ENCODE measurements at regions not wholly inside any gene's neighbourhood (a gene's known extent, or its start where the extent isn't known, plus 50 kb on each side); places are given as distances from the start of the nearest gene placed in this dataset.

GRCh38 chr7:130965515-130965914 is 231.5 kb upstream of the KLF14 start:
- TF ChIP-seq CTCF (IDR thresholded peaks at IDR 0.05; ENCODE audit: extremely low read depth in 1 of 2, insufficient read depth in 1 of 2, low read depth in 1 of 2, low read length in 2 of 2) (no peak), POLR2A (IDR thresholded peaks at IDR 0.05; ENCODE audit: low read depth, low read length) (no peak), JUN (IDR thresholded peaks at IDR 0.05; ENCODE audit: borderline replicate concordance, insufficient read depth, insufficient read length, low read depth) (no peak), EZH2 (IDR thresholded peaks at IDR 0.05; ENCODE audit: borderline replicate concordance, low read depth, low read length, severe bottlenecking) (no peak), MYC (IDR thresholded peaks at IDR 0.05; ENCODE audit: low read depth, low read length) (no peak)
